ENCODE measurements at regions not wholly inside any gene's neighbourhood (a gene's known extent, or its start where the extent isn't known, plus 50 kb on each side); places are given as distances from the start of the nearest gene placed in this dataset.

GRCh38 chr16:65523283-65523944 lies 401.6 kb upstream of the CDH11 start:
- WGBS, 2 donors, result 48 to 73% methylated on average over 5 of the region's 5 CpGs
- DNase-seq, result no peak
- no peak overlapping the region for H3K27ac ChIP-seq
- H3K36me3 ChIP-seq, result no peaks in the 10 kb centered on the region
- intact Hi-C loops (cut with DNase I), result no loop called here
- TF ChIP-seq, protein P1, sequence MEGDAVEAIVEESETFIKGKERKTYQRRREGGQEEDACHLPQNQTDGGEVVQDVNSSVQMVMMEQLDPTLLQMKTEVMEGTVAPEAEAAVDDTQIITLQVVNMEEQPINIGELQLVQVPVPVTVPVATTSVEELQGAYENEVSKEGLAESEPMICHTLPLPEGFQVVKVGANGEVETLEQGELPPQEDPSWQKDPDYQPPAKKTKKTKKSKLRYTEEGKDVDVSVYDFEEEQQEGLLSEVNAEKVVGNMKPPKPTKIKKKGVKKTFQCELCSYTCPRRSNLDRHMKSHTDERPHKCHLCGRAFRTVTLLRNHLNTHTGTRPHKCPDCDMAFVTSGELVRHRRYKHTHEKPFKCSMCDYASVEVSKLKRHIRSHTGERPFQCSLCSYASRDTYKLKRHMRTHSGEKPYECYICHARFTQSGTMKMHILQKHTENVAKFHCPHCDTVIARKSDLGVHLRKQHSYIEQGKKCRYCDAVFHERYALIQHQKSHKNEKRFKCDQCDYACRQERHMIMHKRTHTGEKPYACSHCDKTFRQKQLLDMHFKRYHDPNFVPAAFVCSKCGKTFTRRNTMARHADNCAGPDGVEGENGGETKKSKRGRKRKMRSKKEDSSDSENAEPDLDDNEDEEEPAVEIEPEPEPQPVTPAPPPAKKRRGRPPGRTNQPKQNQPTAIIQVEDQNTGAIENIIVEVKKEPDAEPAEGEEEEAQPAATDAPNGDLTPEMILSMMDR (IDR thresholded peaks at IDR 0.05), result no peak
- no peak for TF ChIP-seq EP300 (IDR thresholded peaks at IDR 0.05)
- no peak for TF ChIP-seq POLR2A (IDR thresholded peaks at IDR 0.05)
- no peak for TF ChIP-seq POLR2AphosphoS5 (IDR thresholded peaks at IDR 0.05)
- H3K4me3 ChIP-seq, result no peak overlapping the region
- H3K27me3 ChIP-seq, result no peaks in the 10 kb centered on the region
- H3K4me1 ChIP-seq, result peaks cover 0 to 7% (median 0%) of the 10 kb centered on the region in 4 donors
- H3K9me3 ChIP-seq, result no peaks in the 10 kb centered on the region

DNA sequence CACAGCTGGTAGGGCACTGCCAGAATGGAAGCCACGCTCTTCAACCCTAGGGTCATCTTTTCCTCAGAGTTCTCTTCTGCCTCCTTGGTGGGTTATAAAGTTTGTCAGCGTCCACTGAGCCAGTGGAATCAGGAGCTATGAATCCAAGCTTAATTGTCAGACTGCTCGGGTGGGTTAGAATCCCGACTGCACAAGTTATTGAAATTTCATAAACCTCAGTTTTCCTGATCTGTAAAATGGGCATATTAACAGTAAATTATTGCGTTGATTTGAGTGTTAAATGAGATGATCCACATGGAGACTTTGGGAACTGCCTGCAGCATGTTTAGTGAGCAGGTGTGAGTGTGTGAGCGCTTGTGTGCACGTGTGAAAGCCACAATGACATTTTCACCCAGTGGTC lies 400.5 kb upstream of the CDH11 start:
- no peaks in the 10 kb centered on the region for H3K9me3 ChIP-seq
- TF ChIP-seq POLR2A (IDR thresholded peaks at IDR 0.05) (no peak), POLR2AphosphoS5 (IDR thresholded peaks at IDR 0.05) (no peak), EP300 (IDR thresholded peaks at IDR 0.05) (no peak)
- TF ChIP-seq, protein P1 (IDR thresholded peaks at IDR 0.05), result no peak
- no peak for DNase-seq
- H3K36me3 ChIP-seq, result no peaks in the 10 kb centered on the region
- peaks cover 0 to 7% (median 0%) of the 10 kb centered on the region in 4 donors for H3K4me1 ChIP-seq
- H3K27me3 ChIP-seq, result no peaks in the 10 kb centered on the region
- intact Hi-C loops (cut with DNase I), result no loop called here
- H3K4me3 ChIP-seq, result no peak overlapping the region
- no peak overlapping the region for H3K27ac ChIP-seq
- WGBS, 2 donors, result 85 to 90% methylated on average over 7 of the region's 7 CpGs

GRCh38 chr16:65521633-65522328 lies 399.9 kb upstream of the CDH11 start:
- peak overlapping the region in 1 of 4 donors; percentile 9 for H3K27ac ChIP-seq

GRCh38 chr16:65519402-65519801 lies 397.5 kb upstream of the CDH11 start:
- H3K27ac ChIP-seq, result no peak overlapping the region
- H3K9me3 ChIP-seq, result no peaks in the 10 kb centered on the region
- DNase-seq, result no peak
- TF ChIP-seq POLR2A (IDR thresholded peaks at IDR 0.05) (no peak), POLR2AphosphoS5 (IDR thresholded peaks at IDR 0.05) (no peak), EP300 (IDR thresholded peaks at IDR 0.05) (no peak)
- TF ChIP-seq, protein P1 (IDR thresholded peaks at IDR 0.05), result no peak
- H3K36me3 ChIP-seq, result no peaks in the 10 kb centered on the region
- no peak overlapping the region for H3K4me3 ChIP-seq
- no peaks in the 10 kb centered on the region for H3K27me3 ChIP-seq
- peaks cover 0 to 16% (median 10%) of the 10 kb centered on the region in 4 donors for H3K4me1 ChIP-seq
- intact Hi-C loops (cut with DNase I), result no loop called here
- WGBS, 2 donors, result 93 to 98% methylated on average over 1 of the region's 1 CpG

More at GRCh38 chr16:65521633-65522328, 399.9 kb upstream of the CDH11 start:
- WGBS, 2 donors, result 24 to 38% methylated on average over 10 of the region's 10 CpGs
- Histone ChIP-seq H3K4me1 (peaks cover 0 to 7% (median 0%) of the 10 kb centered on the region in 4 donors), H3K36me3 (no peaks in the 10 kb centered on the region), H3K27me3 (no peaks in the 10 kb centered on the region), H3K9me3 (no peaks in the 10 kb centered on the region), H3K4me3 (no peak overlapping the region)
- TF ChIP-seq POLR2A (IDR thresholded peaks at IDR 0.05) (no peak), EP300 (IDR thresholded peaks at IDR 0.05) (no peak), POLR2AphosphoS5 (IDR thresholded peaks at IDR 0.05) (no peak)
- TF ChIP-seq, protein P1 (IDR thresholded peaks at IDR 0.05), result no peak
- DNase-seq, result no peak
- intact Hi-C loops (cut with DNase I), result no loop called here
